ENCODE measurements at regions not wholly inside any gene's neighbourhood (a gene's known extent, or its start where the extent isn't known, plus 50 kb on each side); places are given as distances from the start of the nearest gene placed in this dataset.

DNA sequence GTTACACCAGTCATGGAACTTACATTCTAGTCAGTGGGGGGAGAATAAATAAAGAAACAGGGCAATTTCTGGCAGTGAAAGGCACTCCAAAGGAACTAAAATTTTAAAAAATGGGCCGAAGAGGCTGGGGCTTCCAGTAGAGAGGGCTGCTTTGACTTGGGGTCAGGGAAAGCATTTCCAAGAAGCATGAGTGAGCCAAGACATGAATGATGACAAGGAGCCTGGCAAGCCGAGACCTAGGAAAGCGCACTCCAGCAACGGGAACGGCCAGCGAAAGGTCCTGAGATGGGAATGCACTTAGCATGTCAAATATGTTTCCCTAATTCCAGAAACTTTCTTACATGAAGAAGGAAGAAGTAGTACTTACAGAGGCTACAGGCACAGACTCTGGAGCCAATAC lies 95.4 kb upstream of the NGF start:
- in situ Hi-C loops (cut with HindIII; ENCODE audit: extremely low pct_ligation_motif_present, low pct_unique_long_range_greater_than_20kb) = no loop called here
- no TSS peak for BruUV-seq (replicated peaks)
- intact Hi-C loops (cut with micrococcal nuclease; ENCODE audit: unreplicated experiment) = no loop called here
- Histone ChIP-seq H3K4me3 (replicated peaks in 1 of 3; ENCODE audit: insufficient read depth in 1 of 3, low read depth in 2 of 3, low read length in 3 of 3) (no peak overlapping the region), H3K9ac (ENCODE audit: insufficient read depth, low read depth, low read length) (no peak overlapping the region), H3K9me3 (ENCODE audit: low read length) (no peaks in the 10 kb centered on the region), H2AFZ (ENCODE audit: low read length) (no peak overlapping the region), H3K4me1 (ENCODE audit: insufficient read depth, low read length) (no peaks in the 10 kb centered on the region), H3K4me2 (ENCODE audit: low read depth, low read length) (no peak overlapping the region), H3K79me2 (ENCODE audit: insufficient read depth, low read length) (no peaks in the 10 kb centered on the region), H3K27me3 (ENCODE audit: control insufficient read depth in 1 of 2, insufficient read depth in 2 of 2, low read length in 2 of 2) (peaks cover 0 to 1% of the 10 kb centered on the region in 2 experiments; a peak in 1 of 5 replicates), H4K20me1 (ENCODE audit: insufficient read depth, low read length) (no peaks in the 10 kb centered on the region), H3K36me3 (replicated peaks in 1 of 2; ENCODE audit: control insufficient read depth in 1 of 2, insufficient read depth in 2 of 2, low read length in 2 of 2) (no peaks in the 10 kb centered on the region), H3K27ac (ENCODE audit: extremely low read length, insufficient read depth, low read length) (no peak overlapping the region)
- POLR2A ChIA-PET = no interaction called here
- ATAC-seq (no peak), FAIRE-seq (no peak), DNase-seq (ENCODE audit: low spot score) (no peak)
- TF ChIP-seq ZNF430 (CRISPR knock-in tag; IDR thresholded peaks at IDR 0.05) (no peak), ZSCAN9 (CRISPR knock-in tag; IDR thresholded peaks at IDR 0.05; ENCODE audit: borderline replicate concordance) (no peak), ZNF367 (CRISPR knock-in tag; IDR thresholded peaks at IDR 0.05; ENCODE audit: borderline replicate concordance) (no peak), SIN3B (IDR thresholded peaks at IDR 0.05; ENCODE audit: low read length) (no peak), TOE1 (CRISPR knock-in tag; IDR thresholded peaks at IDR 0.05) (no peak), MEF2D (CRISPR knock-in tag; IDR thresholded peaks at IDR 0.05) (no peak), GATAD2A (CRISPR knock-in tag; IDR thresholded peaks at IDR 0.05) (no peak), MLLT10 (CRISPR knock-in tag; IDR thresholded peaks at IDR 0.05) (no peak), TBP (CRISPR knock-in tag; IDR thresholded peaks at IDR 0.05) (no peak), ZBTB7A (CRISPR knock-in tag; IDR thresholded peaks at IDR 0.05) (no peak), ZNF24 (IDR thresholded peaks at IDR 0.05) (no peak)
- TF ChIP-seq, protein P1, sequence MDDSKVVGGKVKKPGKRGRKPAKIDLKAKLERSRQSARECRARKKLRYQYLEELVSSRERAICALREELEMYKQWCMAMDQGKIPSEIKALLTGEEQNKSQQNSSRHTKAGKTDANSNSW (CRISPR knock-in tag; IDR thresholded peaks at IDR 0.05; ENCODE audit: borderline replicate concordance) = no peak
- 24% methylated on average over 5 of the region's 6 CpGs for WGBS (ENCODE audit: low lambda C conversion rate)
- CTCF ChIA-PET (ENCODE audit: low intra/inter-chr PET ratio, low total read pairs) = no interaction called here

DNA sequence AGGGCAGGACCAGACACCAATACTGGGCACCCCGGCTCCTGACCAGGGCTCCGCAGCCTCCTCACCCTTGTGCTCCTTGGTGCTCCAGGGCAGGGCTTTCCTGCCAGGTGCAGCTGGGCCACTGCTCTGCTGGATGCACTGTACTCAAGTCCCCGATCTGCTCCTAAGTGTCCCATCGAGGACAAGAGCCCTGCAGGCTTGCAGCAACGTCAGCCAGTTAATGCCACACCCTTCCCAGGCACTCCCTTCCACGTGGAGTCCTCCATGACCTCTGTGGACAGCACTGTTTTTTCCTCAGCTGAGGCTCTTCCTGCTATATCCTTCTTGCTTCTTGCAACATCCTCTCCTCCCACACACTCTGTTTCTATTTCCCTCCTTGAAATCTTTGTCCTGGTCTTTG lies 94.0 kb upstream of the NGF start:
- Histone ChIP-seq H3K4me2 (ENCODE audit: low read depth, low read length) (no peak overlapping the region), H3K36me3 (replicated peaks in 1 of 2; ENCODE audit: control insufficient read depth in 1 of 2, insufficient read depth in 2 of 2, low read length in 2 of 2) (no peaks in the 10 kb centered on the region), H3K4me1 (ENCODE audit: insufficient read depth, low read length) (no peaks in the 10 kb centered on the region), H3K9me3 (ENCODE audit: low read length) (no peaks in the 10 kb centered on the region), H2AFZ (ENCODE audit: low read length) (no peak overlapping the region), H4K20me1 (ENCODE audit: insufficient read depth, low read length) (no peaks in the 10 kb centered on the region), H3K79me2 (ENCODE audit: insufficient read depth, low read length) (no peaks in the 10 kb centered on the region), H3K9ac (ENCODE audit: insufficient read depth, low read depth, low read length) (no peak overlapping the region), H3K4me3 (replicated peaks in 1 of 3; ENCODE audit: insufficient read depth in 1 of 3, low read depth in 2 of 3, low read length in 3 of 3) (no peak overlapping the region), H3K27me3 (ENCODE audit: control insufficient read depth in 1 of 2, insufficient read depth in 2 of 2, low read length in 2 of 2) (peaks cover 0 to 1% of the 10 kb centered on the region in 2 experiments; a peak in 1 of 5 replicates), H3K27ac (ENCODE audit: extremely low read length, insufficient read depth, low read length) (no peak overlapping the region)
- ChIA-PET CTCF (ENCODE audit: low intra/inter-chr PET ratio, low total read pairs) (no interaction called here), POLR2A (no interaction called here)
- in situ Hi-C loops (cut with HindIII; ENCODE audit: extremely low pct_ligation_motif_present, low pct_unique_long_range_greater_than_20kb) = no loop called here
- FAIRE-seq = no peak
- intact Hi-C loops (cut with micrococcal nuclease; ENCODE audit: unreplicated experiment) = no loop called here
- 25% methylated on average over 4 of the region's 6 CpGs for WGBS (ENCODE audit: low lambda C conversion rate)
- no peak for ATAC-seq
- TF ChIP-seq MED13 (CRISPR knock-in tag; IDR thresholded peaks at IDR 0.05) (no peak), XBP1 (CRISPR knock-in tag; IDR thresholded peaks at IDR 0.05) (no peak), KDM1A (CRISPR knock-in tag; IDR thresholded peaks at IDR 0.05) (no peak), PAF1 (CRISPR knock-in tag; IDR thresholded peaks at IDR 0.05) (no peak)
- no peak for DNase-seq (ENCODE audit: low spot score)
- BruUV-seq (replicated peaks) = no TSS peak

Measured in HepG2 (cell line).